DMS53 treated with DMSO at 0.1 percent for 48 hours (cell line): ENCODE measurements at regions not wholly inside any gene's neighbourhood (a gene's known extent, or its start where the extent isn't known, plus 50 kb on each side); places are given as distances from the start of the nearest gene placed in this dataset.
"Not testable (repeated sequence)": the region's sequence is repeated elsewhere in the genome, so short reads cannot be mapped to it uniquely, and the experiment has no call there.

Experiments used
- DNase-seq: peaks from one replicate; lab custom pipeline; 2025; ENCODE audit not compliant: unreplicated experiment; lab: John Stamatoyannopoulos, UW

DNA sequence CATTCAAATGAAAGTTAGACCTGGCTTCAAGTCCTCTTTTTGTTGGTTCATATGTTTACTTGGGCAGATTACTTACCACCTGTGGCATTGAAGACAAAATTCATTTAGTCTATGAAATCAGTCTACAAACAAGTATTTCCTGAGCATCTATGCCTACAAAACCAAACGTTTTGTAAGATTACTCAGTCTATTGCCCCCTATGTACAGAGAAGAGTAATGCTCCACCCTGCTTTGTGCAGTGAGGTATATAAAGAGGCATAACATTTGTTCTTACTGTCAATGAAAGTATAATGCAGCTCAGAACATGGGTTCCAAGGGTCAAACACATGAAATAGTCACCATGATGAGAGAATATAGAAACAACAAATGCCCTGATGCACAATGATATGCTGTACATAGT is 580.7 kb downstream of the KIF4B start:
- no peak for DNase-seq

DNA sequence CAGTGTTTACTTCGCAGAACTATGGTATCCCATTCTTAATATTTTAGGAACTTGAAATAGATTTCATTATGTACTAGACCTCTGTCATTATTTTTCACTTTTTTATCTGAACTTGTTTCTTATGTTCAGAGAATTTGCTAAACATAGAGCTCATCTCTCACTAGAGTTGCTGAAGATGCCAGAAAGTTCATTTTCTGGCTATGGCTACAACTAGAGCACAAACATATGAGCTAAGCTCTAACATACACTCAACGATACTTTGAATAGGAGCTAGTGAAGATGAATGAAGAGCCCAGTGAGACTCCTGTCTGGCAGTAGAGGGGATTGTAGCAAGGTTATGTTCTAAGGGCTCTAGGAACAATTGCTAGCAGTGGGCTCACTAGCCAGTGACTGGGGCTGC is 582.2 kb downstream of the KIF4B start:
- no peak for DNase-seq

DNA sequence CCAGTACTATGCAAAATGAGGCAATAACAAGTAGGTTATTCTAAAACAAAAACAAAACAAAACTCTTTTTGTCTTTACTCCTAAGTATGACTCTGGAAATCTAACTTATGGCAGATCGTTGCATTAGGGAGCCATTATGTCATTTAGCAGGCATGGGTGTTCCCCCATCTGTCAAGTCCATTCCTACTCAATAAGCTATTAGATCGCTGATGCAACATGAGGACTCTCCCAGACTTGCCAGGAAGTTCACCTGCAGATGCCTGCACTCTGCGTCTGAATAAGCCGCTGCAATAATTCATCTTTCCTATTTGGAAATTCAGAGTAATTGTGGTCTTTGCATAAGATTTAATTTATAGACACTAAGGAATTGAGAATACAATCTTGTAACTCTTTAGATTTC is 585.0 kb downstream of the KIF4B start:
- no peak for DNase-seq

DNA sequence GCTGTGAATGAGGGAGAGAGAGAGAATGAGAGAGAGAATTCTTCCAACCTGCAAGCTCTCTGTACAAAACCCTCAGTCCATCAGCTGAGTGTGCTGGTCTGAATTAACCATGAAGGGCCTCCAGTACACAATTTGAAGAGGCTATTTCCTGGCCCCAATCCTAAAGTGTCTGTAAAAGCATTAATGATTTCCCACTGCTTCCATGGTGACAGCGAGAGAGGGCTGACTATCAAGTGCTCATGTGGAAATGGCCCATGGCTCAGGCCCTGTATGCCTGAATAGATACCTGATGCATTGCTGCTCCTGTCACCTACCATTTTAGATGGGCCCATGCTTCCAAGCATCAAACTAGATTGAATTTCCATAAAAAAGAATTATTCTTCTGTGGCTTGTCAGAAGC is 592.4 kb downstream of the KIF4B start:
- peak; percentile 76 for DNase-seq

DNA sequence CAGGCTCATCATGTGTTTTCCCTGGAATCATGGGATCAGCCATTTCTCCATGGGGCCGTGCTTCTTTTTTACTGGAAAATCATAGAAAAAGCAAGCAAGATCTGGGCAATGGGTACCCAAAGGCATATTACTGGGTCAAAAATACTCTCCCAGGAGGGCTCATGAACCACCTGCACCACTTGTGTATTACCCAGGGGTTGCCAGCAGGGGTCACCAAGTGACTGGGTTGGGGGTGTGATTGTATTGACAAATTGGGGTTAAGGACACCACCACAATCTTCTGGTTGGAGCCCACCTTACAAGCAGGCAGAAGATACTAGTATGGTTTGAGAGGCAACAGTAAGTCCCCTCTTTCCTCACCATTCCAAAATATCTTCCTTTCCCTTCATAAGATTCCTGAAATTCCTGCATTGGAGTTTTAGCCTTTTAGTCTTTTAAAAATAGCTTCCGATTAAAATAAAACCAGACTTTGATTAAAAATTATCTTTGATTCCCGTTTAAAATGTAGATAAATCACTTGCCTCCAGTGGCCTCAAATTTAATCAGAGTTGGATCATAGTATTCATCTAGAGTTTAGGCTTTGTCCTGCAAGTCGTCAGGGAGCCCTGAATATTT is 603.3 kb downstream of the KIF4B start:
- DNase-seq, result peak; percentile 21

DNA sequence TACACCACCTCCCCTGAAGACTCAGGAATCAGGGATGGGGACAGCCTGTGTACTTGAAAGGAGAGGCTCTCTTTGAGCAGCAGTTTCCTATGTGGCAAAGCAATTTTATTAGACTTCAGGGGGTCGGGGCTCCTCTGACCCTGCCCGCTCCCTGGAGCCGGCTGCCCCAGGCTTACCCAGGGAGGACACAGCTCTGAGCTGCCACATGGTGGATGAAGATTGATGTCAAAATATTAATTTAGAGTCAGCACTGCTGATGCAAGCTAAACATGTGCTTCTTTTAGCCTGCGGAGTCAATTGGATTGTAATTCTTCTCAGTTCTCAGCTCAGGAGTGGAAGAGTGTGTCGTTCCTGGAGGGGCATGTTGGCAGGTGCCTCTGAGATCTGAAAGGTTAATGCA is 606.1 kb downstream of the KIF4B start:
- DNase-seq, result no peak

DNA sequence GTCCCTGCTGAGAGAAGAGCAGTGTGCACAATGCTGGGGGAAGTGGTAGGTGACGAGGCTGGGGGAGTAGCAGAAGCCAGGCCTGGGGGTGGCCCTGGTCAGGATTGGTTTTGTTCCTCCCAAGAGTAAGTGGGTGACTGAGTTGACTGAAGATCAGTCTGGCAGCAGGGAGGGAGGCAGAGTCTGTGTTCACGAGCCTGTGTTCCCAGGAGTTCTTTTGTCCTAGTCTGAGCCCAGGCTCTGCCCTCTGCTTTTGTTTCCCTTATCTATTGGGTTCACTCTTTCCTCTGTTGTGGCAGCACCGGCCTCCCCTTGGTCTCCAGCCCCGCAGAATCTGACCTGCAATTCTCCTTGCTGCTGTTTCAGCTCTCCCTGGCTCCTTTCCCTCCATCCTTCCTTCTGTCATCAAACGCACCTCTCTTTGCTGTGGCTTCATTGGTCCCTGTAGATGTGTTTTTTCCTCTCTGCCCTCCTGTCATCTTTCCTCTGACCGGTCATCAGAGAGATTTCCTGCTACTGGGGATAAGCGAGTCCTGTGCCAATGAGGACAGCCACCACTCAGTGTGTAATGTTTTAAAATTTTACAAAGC is 607.4 kb downstream of the KIF4B start:
- DNase-seq, result no peak

DNA sequence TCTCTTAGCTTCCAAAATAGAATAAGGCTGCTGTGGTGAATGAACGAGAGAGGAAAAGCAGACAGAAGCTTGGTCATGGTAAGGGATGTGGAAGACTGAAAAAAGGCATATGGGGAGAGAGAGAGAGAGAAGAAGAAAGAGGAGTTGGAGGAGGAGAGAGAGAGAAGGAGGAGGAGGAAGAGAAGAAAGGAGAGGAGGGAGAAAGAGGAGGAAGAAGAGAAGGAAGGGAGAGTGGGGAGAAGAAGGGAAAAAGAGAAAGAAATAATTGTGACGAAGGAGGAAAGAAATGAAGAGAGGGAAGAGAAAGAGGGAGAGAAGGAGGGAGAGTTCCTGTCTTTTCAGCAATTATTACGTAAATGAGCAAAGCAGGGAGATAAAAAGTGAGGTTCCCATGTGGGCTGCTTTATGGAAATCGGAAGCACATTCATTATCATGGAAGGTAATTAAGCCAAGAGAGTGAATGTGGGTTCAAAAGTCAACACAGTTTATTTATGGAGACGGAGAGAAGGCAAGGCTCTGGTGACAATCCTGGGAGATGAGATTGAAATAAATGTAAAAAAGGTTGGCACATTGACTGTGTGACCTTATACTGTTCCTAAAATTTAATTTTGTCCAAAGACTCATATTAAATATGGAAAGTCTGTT is 611.2 kb downstream of the KIF4B start:
- no peak for DNase-seq

DNA sequence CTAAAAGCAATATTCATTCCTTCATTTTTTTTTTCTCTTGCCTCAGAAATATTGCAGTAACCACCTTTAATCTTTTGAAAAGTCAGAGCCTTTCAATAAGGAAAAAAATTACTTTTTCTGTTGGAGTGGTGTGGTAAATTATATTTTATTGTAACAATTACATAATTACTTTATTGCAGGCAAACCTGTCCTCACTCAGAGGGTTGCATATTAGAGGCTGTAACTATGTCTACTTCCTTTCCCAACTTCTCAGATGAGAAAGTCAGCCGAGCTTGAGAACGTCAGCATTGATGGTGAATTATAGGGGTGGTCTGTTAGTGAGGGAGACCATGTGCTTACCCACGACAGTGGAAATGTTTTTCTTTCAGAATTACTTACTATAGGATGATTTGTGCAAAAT is 611.8 kb downstream of the KIF4B start:
- no peak for DNase-seq

DNA sequence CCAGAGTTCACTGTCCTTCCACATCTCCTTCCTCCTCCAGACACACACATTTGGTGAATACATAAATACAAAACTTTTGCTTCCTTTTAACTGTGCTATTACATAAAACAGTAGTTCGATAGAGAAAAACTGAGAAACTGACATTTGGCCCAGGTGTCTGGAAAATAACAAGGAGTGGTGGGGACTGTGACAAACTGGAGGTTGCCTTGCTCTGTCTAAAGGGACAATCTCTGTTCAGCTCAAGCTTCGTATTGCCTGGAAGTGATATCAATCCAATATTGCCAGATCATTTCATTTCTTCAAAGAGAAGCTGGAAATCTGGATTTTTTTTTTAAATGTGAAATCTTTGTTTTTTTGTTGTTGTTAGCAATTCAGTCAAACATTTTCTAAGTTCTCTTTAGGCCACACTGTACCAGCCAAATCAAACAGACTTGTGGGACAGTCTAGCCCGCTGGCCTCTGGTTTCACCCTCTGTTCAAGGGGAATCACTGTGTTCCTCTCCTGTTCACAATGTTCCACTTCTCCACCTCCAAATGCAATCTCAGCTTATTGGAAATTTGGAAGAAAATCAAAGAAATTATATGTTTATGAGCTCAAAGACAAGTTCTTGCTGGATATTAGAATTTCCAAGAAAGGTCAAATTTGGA is 612.5 kb downstream of the KIF4B start:
- no peak for DNase-seq

DNA sequence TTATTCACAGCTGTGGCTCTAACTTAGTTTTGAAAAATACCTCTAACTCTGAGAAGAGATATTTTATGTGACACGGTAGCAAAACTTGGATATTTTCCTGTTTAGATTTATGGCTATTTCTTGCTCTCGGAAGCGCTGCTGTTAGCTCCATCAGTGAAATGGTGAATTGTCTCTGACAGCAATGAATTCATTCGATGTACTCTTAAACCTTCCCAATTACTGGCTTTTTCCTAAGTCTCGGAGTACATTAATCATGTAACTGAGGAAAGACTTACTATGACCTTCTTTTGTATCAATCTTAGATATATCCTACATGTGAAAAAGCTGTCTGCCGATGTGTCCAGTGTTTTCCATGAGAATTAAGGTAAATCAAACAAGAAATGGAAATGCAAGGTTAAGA is 613.0 kb downstream of the KIF4B start:
- no peak for DNase-seq

DNA sequence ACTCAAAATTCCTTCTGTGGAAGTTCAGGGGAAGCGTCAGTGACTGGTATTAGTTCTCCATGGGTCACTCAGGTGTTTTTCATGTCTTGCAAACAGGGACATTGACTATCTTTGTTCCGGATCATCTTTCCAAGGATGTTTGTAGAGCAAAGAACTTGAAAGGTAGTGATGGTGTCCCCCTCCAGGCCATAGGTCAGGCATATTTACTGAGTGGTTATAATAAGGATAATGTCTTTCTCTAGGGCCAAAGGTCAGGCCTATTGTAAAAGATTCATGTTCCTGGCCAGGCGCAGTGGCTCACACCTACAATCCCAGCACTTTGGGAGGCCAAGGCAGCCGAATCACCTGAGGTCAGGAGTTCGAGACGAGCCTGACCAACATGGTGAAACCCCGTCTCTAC is 614.8 kb downstream of the KIF4B start:
- DNase-seq, result no peak

DNA sequence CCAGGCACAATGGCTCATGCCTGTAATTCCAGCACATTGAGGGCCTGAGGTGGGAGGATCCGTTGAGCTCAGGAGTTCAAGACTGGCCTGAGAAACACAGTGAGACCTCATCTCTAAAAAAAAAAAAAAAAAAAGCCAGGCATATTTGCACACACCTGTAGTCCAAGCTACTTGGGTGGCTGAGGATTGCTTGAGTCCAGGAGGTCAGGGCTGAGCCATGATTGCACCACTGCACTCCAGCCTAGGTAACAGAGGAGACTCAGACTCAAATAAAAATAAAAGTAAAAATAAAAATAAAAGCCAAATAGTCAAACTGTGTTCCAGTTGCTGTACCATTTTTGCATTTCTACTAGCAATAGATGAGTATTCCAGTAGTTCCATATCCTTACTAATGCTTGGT is 616.0 kb downstream of the KIF4B start:
- DNase-seq, result no peak

DNA sequence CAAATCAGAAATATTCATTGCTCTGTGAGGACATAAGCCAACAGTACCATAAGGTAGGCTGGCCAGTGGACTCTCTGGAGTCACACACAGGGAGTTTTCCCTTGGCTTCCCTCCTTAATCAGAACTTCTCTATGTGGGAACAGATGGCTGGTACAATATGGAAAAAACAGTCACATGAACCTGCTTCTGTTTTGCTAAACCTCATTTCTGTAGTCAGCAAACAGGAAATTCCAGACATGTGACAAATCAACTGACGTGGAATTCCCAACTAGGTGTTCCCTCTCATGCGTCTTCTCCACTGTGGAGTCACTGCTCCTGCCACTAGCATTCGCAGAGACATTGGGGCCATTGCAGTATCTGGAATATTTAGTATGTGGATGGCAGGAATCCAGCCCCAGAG is 617.6 kb downstream of the KIF4B start:
- no peak for DNase-seq

DNA sequence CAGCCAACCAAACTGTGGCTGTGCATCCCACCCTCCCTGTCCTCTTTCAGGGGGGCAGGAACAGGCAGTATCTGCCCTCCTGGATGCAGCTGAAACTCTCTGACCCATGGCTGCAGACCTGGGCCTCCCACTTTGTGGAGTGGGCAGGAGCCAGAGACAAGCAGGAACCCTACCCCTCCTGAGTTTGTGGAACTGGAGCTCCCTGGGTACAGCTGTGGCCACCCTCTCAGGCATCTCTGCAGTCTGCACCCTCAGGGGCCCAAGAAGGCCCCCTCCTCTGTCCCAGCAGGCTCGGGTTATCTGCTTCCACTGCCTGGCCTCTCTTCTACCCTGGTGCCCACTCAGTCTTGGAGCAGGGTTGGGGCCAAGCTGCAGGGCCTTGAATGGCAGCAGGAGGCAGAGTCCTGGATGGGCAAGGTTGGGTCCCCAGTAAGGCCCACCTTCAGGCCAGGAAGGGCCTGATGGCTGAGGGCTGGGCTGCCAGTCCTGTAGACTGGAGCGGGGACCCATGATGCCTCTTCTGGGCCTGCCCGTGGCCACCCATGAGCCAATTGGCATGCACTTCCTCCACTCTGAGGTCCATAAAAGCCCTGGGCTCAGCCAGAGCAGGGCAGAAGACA is 619.9 kb downstream of the KIF4B start:
- DNase-seq, result no peak

DNA sequence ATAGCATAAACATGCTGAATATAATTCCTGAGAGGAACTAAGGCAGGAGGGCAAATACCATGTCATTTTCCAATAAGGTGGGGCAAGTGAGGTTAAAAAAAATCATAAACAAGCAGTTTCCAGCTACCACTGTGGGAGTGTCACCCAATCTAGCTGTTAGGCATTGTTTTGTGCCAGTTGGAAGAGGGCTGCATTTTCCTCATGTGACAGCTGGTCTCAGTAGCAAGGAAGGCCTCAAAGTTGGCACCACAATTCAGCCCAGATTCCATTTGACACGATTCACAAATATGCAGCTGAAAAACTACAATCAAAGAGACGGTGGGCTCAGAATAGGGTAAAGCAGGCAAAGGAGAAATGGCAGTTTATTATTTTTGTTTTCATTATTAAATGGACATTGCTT is 636.1 kb downstream of the KIF4B start:
- no peak for DNase-seq

DNA sequence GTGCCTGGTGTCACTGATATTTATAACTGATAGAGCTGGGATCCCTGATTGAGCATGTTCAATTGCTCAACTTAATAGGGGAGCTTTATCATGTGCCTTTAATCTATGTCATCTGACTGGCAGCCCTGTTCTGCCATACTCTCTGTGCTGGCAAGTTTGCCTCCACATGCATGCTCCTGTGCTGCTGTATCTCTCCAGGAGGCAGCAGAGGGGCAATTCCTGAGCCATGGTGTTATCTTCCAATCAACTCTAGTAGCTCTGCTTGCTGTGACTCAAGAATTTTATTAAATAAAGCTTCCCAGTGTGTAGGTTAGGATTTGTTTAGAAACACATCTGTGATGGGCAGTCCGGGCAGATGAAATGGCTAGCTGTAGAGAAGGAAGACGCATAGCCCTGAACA is 642.0 kb downstream of the KIF4B start:
- no peak for DNase-seq

DNA sequence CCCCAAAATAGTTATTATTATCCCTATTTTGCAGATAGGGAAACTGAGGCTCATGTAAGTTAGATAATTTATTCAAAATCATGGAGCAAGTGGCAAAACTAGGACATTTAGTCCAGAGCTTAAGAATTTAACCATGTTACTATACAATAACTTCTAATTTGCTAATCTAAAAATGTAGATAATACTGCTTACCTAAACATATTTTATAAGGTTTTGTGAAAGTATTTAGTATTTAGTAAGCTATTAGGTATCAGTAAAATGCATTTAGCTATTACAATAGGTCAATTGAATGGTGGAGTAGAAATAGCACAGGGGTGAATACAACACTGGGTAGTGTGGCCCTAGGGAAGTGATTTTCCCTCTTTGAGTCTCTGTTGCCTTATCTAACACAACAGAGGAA is 648.3 kb downstream of the KIF4B start:
- DNase-seq, result no peak

DNA sequence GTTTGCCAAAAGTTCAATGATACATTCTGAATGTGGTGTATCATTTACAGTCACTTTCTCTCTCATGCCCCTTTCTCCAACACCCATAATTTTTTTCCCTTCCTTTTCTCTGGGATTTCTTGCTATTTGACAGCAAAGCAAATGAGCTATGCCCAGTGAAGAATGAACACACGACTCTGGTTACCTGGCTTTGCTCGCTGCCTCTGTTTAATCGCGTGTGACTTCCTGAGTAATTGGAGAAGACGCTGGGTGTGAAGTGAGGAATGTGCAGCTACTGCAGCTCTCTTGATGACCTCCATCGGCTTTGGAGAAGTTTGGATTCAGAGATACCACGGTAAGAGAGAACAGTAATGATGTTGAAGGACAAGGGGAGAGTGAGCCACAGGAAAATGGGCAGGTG is 651.8 kb downstream of the KIF4B start:
- no peak for DNase-seq

DNA sequence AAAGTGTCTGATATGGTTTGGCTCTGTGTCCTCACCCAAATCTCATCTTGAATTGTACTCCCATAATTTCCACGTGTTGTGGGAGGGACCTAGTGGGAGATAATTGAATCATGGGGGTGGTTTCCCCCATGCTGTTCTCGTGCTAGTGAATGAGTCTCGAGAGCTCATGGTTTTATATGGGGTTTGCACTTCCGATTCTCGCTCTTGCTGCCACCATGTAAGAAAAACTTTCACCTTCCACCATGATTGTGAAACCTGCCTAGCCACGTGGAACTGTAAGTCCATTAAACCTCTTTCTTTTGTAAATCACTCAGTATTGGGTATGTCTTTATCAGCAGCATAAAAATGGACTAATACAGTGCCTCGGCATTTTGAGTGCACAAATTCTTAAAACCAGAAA is 655.0 kb upstream of the SGCD start:
- DNase-seq, result not testable (repeated sequence)

DNA sequence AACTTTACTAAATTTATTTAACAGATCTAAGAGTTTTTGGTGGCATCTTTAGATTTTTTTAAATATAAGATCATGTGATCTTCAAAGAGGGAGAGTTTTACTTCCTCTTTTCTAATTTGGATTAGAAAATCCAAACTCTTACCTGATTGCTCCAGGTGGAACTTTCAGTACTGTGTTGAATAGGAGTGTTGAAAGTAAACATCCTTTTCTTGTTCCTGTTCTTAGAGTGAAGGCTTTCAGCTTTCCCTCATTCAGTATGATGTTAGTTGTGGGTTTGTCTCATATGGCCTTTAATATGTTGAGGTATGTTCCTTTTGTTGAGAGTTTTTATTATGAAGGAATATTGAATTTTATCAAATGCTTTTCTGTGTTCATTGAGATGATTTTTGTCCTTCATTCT is 650.0 kb upstream of the SGCD start:
- DNase-seq, result no peak

DNA sequence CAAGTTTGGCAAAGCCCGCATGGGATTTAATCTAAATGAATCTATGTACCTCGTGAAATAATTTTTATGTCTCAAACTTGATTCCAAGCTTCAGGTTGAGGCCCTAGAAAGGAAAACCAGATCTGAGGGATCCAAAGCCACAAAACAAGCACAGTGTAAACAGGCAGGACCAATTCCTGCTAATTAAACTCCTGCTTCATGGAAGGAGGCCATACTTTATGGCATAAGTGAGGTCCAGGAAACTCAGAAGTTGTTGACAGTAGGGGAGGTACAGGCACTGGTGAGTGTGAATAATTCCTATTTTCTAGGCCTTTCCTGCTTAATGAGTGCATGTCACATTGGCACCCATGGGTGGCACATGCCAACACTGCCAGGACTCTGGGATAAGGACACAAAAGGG is 648.6 kb upstream of the SGCD start:
- no peak for DNase-seq
